Astrocyte of the cerebellum (primary cell): ENCODE measurements at regions not wholly inside any gene's neighbourhood (a gene's known extent, or its start where the extent isn't known, plus 50 kb on each side); places are given as distances from the start of the nearest gene placed in this dataset.

Source experiments
- DNase-seq: peaks from one replicate; pipeline ENCODE4 v3.0.0-alpha.2; 2011; ENCODE audit warnings: low read depth
- H3K4me3 ChIP-seq: 2 replicates; pipeline ENCODE4 v1.5.1; 2011; ENCODE audit warnings: mild to moderate bottlenecking, low read depth, low read length, moderate library complexity
- CTCF ChIP-seq: IDR thresholded peaks from 2 replicates; pipeline ENCODE4 v1.5.1; 2012; ENCODE audit warnings: low read length, low read depth, moderate library complexity, mild to moderate bottlenecking; ENCODE audit errors: missing control alignments
- in situ Hi-C: cut with HindIII; loops from 2 replicates; pipeline ENCODE4 v1.10.0; 2017; ENCODE audit warnings: low sequenced_read_pairs

DNA sequence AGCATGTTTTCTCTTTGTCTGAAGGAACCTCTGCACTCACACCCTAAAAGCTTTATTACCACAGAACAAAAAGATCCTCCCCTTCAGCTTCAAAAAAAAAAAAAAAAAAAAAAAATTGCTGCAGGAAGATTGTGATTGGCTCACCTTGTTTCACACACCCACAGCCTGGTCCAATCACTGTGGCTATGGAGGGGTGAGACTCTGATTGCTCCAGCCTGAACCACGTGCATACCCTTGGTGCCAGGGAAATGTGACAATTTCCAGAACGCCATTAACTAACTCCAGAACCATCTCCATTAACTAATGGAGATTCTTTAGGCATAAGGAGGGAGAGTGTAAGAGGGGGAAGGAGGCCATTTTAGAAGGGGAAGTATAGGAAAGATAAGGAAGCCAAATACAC, 106.5 kb upstream of the CRBN start:
- in situ Hi-C loops: no loop called here
- DNase-seq: no peak
- no peak for TF ChIP-seq CTCF
- no peak overlapping the region for H3K4me3 ChIP-seq

DNA sequence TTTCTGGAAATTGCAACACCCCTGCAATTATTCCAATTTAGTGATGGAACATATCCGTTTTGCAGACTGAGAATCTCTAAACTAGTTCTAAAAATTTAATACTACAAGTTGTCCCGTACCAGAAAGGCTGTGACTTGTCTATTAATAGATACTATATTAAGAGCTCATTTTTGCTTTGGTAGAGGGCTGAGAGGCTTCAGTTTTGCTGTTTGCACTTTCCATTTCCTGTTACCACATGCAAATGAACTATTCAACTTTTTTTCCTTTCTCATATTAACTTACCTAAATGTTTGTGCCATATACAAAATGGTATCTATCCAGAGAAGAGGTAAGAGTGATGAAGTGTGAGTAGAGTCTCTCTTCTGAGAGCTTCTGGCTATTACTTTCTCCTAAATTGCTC, 101.5 kb upstream of the CRBN start:
- no peak overlapping the region for H3K4me3 ChIP-seq
- in situ Hi-C loops: no loop called here
- TF ChIP-seq CTCF: no peak
- no peak for DNase-seq

DNA sequence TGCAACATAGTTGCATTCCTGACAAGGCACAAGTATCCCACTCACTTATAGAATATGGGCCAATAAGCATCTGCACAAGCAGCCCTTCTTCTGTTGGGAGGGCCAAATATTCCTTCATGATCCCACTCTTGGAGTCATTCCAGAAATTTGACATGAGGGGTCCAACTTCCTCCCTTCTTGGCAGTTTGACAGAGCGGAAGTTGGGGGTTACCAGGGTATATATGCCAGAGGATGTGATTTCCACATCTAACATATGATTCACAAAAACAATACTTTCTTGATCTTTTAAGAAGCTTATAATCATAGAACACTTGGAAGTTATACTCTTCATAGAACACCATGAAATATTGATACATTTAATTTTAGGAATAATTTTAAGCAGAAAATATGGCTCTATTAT, 100.9 kb upstream of the CRBN start:
- no peak for DNase-seq
- in situ Hi-C loops: no loop called here
- TF ChIP-seq CTCF: no peak
- no peak overlapping the region for H3K4me3 ChIP-seq

DNA sequence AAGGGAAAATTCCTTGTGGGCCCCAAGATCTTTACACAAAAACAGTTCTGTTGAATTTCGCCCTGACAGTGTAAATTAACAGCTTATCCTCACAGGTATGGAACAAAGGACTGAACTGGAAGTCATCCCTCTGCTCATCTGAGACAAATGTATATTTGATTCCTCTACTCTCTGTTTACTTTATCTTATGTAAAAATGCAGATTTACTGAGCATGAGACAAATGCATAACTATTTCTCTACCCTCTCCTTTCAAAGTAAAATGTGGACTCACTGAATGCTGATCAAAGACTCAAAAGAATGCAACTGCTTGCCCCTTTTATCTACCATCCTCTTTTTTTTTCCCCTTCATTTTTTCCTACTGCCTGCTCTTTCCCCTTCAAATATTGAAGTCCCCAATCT, 98.6 kb upstream of the CRBN start:
- no peak for DNase-seq
- no peak for TF ChIP-seq CTCF
- in situ Hi-C loops: no loop called here
- H3K4me3 ChIP-seq: no peak overlapping the region

GRCh38 chr3:3276630-3277029, 97.1 kb upstream of the CRBN start:
- no peak for TF ChIP-seq CTCF
- in situ Hi-C loops: no loop called here
- H3K4me3 ChIP-seq: no peak overlapping the region
- no peak for DNase-seq

GRCh38 chr3:3264796-3265195, 85.3 kb upstream of the CRBN start:
- no peak overlapping the region for H3K4me3 ChIP-seq
- in situ Hi-C loops: no loop called here
- TF ChIP-seq CTCF: no peak

GRCh38 chr3:3260870-3261269, 81.4 kb upstream of the CRBN start:
- TF ChIP-seq CTCF: no peak
- DNase-seq: no peak

More at GRCh38 chr3:3264796-3265195, 85.3 kb upstream of the CRBN start:
- no peak for DNase-seq

More at GRCh38 chr3:3260870-3261269, 81.4 kb upstream of the CRBN start:
- in situ Hi-C loops: no loop called here
- no peak overlapping the region for H3K4me3 ChIP-seq
